Smooth muscle cell (in vitro differentiated cells): ENCODE measurements at regions not wholly inside any gene's neighbourhood (a gene's known extent, or its start where the extent isn't known, plus 50 kb on each side); places are given as distances from the start of the nearest gene placed in this dataset.
A peak's percentile ranks its signal among the peaks of the same experiment; 100 is the strongest.

Source experiments
- DNase-seq: peaks from one replicate; lab custom pipeline; 2025; ENCODE audit not compliant: unreplicated experiment; lab: John Stamatoyannopoulos, UW
- H2AFZ ChIP-seq: fragments of 200-600 bp; sonication (generic); 2 replicates; pipeline ENCODE4 v1.6.0; 2016; ENCODE audit warnings: antibody characterized with exemption, low read depth, mild to moderate bottlenecking
- H3F3A ChIP-seq: fragments of 200-600 bp; sonication (generic); 2 replicates; pipeline ENCODE4 v1.6.0; 2017; ENCODE audit warnings: antibody characterized with exemption, low read depth
- H3K27ac ChIP-seq: fragments of 200-600 bp; sonication (generic); 2 replicates; pipeline ENCODE4 v1.5.1; 2016; ENCODE audit warnings: low read depth, mild to moderate bottlenecking
- H3K27me3 ChIP-seq: fragments of 200-600 bp; sonication (generic); 2 replicates; pipeline ENCODE4 v1.6.1; 2016; ENCODE audit warnings: low read depth, mild to moderate bottlenecking
- H3K36me3 ChIP-seq: fragments of 200-600 bp; sonication (generic); 2 replicates; pipeline ENCODE4 v1.5.1; 2016; ENCODE audit warnings: low read depth
- H3K4me1 ChIP-seq: fragments of 200-600 bp; sonication (generic); 2 replicates; pipeline ENCODE4 v1.5.1; 2016; ENCODE audit warnings: low read depth
- H3K4me2 ChIP-seq: fragments of 200-600 bp; sonication (generic); 2 replicates; pipeline ENCODE4 v1.6.0; 2016; ENCODE audit warnings: mild to moderate bottlenecking
- H3K4me3 ChIP-seq: fragments of 200-600 bp; sonication (generic); 2 replicates; pipeline ENCODE4 v1.5.1; 2016; ENCODE audit warnings: mild to moderate bottlenecking
- H3K79me2 ChIP-seq: fragments of 200-600 bp; sonication (generic); 2 replicates; pipeline ENCODE4 v1.6.0; 2016; ENCODE audit warnings: low read depth, mild to moderate bottlenecking
- H3K9ac ChIP-seq: fragments of 200-600 bp; sonication (generic); 2 replicates; pipeline ENCODE4 v1.6.0; 2016; ENCODE audit warnings: low read depth
- H3K9me3 ChIP-seq: fragments of 200-600 bp; sonication (generic); replicated peaks from 2 replicates; pipeline ENCODE4 v1.5.1; 2016; ENCODE audit warnings: low read depth
- H4K20me1 ChIP-seq: fragments of 200-600 bp; sonication (generic); 2 replicates; pipeline ENCODE4 v1.6.0; 2016; ENCODE audit warnings: low read depth
- WGBS: methylation state at CpG from one replicate; pipeline ENCODE4 v1.1.7; 2016; ENCODE audit warnings: low lambda C conversion rate; 5-methylcytosine and 5-hydroxymethylcytosine counted together
- TF ChIP-seq, protein P1 (sequence below): fragments of 200-600 bp; sonication (generic); IDR thresholded peaks from 2 replicates; pipeline ENCODE4 v1.5.1; 2017; ENCODE audit warnings: borderline replicate concordance, mild to moderate bottlenecking, antibody characterized with exemption; ENCODE audit not compliant: insufficient read depth, poor library complexity, severe bottlenecking

DNA sequence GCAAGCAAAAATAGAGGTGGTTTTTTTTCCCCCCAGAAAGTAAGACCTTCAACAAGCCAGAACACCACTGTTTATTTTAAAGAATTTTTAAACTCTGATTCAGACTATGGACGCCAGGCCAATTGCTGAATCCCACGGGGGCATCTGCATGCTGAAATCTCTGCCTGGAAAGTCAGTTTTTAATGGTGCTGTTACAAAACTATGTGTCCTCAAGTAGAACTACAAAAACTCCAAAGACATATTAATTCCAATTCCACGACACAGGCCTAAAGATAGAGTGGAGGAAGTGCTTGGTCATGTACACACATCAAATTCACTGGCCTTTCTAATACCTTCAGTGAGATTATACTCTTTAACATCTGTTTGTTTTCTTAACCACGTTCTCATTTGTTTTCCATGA is 490.5 kb upstream of the NR2F2 start:
- Histone ChIP-seq H3K27me3 (no peaks in the 10 kb centered on the region), H3K4me3 (no peak overlapping the region), H3K9ac (no peak overlapping the region), H2AFZ (peak overlapping the region; percentile 26), H3K4me1 (peaks cover 14% of the 10 kb centered on the region), H3K9me3 (no peaks in the 10 kb centered on the region), H3K79me2 (no peaks in the 10 kb centered on the region), H3K36me3 (no peaks in the 10 kb centered on the region), H4K20me1 (no peaks in the 10 kb centered on the region), H3K27ac (no peak overlapping the region), H3K4me2 (peak overlapping the region; percentile 64), H3F3A (no peaks in the 10 kb centered on the region)
- TF ChIP-seq, protein P1, sequence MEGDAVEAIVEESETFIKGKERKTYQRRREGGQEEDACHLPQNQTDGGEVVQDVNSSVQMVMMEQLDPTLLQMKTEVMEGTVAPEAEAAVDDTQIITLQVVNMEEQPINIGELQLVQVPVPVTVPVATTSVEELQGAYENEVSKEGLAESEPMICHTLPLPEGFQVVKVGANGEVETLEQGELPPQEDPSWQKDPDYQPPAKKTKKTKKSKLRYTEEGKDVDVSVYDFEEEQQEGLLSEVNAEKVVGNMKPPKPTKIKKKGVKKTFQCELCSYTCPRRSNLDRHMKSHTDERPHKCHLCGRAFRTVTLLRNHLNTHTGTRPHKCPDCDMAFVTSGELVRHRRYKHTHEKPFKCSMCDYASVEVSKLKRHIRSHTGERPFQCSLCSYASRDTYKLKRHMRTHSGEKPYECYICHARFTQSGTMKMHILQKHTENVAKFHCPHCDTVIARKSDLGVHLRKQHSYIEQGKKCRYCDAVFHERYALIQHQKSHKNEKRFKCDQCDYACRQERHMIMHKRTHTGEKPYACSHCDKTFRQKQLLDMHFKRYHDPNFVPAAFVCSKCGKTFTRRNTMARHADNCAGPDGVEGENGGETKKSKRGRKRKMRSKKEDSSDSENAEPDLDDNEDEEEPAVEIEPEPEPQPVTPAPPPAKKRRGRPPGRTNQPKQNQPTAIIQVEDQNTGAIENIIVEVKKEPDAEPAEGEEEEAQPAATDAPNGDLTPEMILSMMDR, result no peak
- WGBS, result 22% methylated on average over 4 of the region's 4 CpGs
- no peak for DNase-seq

DNA sequence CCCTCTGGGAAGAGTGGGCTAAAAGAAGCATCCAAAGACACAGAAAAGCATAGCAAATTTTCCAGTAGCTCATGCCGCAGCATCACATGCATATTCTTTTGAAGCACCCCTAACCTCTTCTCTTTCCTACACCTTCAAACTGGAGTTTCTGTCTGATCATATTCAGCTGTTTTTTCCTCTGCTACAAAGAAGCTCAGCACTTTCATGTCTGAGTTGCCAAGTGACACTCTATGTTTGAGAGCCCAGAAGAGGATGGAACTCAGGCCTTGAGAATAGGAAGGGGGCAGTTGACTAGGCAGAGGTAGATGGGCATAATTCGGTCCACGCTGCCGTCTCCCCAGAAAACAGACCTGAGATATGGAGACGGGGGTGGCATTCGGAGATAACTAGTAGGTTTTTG is 489.6 kb upstream of the NR2F2 start:
- WGBS, result 96% methylated on average over 6 of the region's 6 CpGs
- H3K36me3 ChIP-seq, result no peaks in the 10 kb centered on the region
- H3F3A ChIP-seq, result no peaks in the 10 kb centered on the region
- TF ChIP-seq, protein P1, result no peak
- H3K9ac ChIP-seq, result no peak overlapping the region
- no peaks in the 10 kb centered on the region for H3K9me3 ChIP-seq
- no peak overlapping the region for H3K4me3 ChIP-seq
- H3K79me2 ChIP-seq, result no peaks in the 10 kb centered on the region
- peaks cover 22% of the 10 kb centered on the region for H3K4me1 ChIP-seq
- DNase-seq, result no peak
- H4K20me1 ChIP-seq, result no peaks in the 10 kb centered on the region
- no peak overlapping the region for H2AFZ ChIP-seq
- no peaks in the 10 kb centered on the region for H3K27me3 ChIP-seq
- H3K27ac ChIP-seq, result no peak overlapping the region
- H3K4me2 ChIP-seq, result no peak overlapping the region

DNA sequence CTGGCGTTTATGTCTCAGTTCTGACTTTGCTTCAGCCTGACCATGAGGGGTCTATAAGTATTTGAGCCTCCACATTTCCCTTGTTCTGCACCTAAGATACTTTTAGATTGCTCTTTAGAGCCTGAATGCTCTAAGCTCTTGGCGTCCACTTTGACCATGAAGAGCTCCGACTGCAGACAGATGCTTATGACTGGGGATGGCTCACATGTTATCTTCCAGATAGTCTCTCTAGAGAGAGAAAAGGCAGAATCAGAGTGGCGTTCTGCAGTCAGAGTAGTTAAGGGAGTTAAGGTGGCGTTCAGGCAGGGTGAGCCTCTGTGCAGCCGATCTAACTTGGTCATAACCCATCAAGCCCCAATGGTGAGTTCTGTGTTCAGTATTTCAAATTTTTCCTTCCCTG is 487.9 kb upstream of the NR2F2 start:
- no peak overlapping the region for H3K4me3 ChIP-seq
- H3K9me3 ChIP-seq, result no peaks in the 10 kb centered on the region
- H3K79me2 ChIP-seq, result no peaks in the 10 kb centered on the region
- peaks cover 34% of the 10 kb centered on the region for H3K4me1 ChIP-seq
- no peaks in the 10 kb centered on the region for H3F3A ChIP-seq
- H3K4me2 ChIP-seq, result no peak overlapping the region
- H2AFZ ChIP-seq, result no peak overlapping the region
- TF ChIP-seq, protein P1, result no peak
- no peaks in the 10 kb centered on the region for H3K36me3 ChIP-seq
- no peak overlapping the region for H3K9ac ChIP-seq
- H4K20me1 ChIP-seq, result no peaks in the 10 kb centered on the region
- H3K27me3 ChIP-seq, result no peaks in the 10 kb centered on the region
- WGBS, result 76% methylated on average over 6 of the region's 6 CpGs
- no peak for DNase-seq
- no peak overlapping the region for H3K27ac ChIP-seq

DNA sequence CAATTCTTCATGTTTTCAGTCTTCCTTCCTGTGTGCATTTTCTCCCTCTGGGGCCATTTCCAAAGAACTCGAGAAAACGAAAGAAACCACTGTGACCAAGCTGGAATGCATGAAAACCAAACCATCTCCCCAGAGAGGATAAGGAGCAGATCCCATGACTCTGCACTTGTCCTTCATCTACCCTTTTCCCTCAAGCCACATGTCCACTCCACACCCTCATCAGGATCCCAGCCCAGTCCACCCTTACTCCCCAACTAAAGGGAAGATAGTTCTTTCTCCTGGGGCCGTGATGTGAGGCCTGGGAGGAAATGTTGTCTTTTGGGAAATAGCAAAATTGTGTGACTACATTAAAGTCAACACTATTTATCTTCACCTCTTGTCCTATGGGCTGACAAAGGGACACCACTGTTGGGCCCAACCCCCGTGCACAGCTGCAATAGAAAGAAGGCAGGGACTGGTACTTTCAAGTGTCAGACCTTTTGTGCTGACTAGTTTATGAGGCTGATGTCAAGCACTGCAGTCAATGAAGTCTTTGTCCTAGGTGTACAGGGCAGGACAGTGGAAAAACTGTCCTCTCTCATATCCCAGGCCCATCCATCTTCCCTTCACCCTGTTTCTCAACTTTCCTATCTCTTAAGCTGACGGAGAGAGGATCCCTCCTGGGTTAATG is 487.1 kb upstream of the NR2F2 start:
- Histone ChIP-seq H3K9ac (no peak overlapping the region), H3F3A (no peaks in the 10 kb centered on the region), H3K27me3 (no peaks in the 10 kb centered on the region), H2AFZ (no peak overlapping the region), H4K20me1 (no peaks in the 10 kb centered on the region), H3K4me3 (no peak overlapping the region), H3K27ac (no peak overlapping the region), H3K4me2 (no peak overlapping the region), H3K9me3 (no peaks in the 10 kb centered on the region), H3K79me2 (no peaks in the 10 kb centered on the region), H3K36me3 (no peaks in the 10 kb centered on the region), H3K4me1 (peaks cover 34% of the 10 kb centered on the region)
- 79% methylated on average over 5 of the region's 5 CpGs for WGBS
- DNase-seq, result no peak
- TF ChIP-seq, protein P1, result no peak
